GM19452 (cell line): ENCODE measurements at regions not wholly inside any gene's neighbourhood (a gene's known extent, or its start where the extent isn't known, plus 50 kb on each side); places are given as distances from the start of the nearest gene placed in this dataset.

Experiments used
- ATAC-seq: cut with Tn5 transposase; IDR thresholded peaks from one replicate; pipeline ENCODE4 v1.9.1; 2021; ENCODE audit not compliant: unreplicated experiment

DNA sequence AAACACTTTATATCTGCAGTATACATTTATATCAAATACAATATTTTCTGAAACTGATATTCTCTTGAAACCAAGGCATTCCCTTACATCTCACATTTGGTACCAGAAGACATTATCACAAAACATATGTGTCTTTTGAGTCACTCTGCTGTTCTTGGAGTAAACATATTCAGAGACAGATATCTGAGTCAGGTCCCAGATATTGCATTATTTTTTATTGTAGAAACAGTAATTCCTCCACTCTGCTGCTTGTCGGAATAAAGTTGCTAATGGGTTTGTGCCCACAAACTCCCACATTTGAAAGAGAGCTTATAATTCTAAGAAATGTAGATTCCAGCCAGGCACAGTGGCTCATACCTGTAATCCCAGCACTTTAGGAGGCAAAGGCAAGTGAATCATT, 261.1 kb upstream of the DAPK1 start:
- ATAC-seq: no peak

DNA sequence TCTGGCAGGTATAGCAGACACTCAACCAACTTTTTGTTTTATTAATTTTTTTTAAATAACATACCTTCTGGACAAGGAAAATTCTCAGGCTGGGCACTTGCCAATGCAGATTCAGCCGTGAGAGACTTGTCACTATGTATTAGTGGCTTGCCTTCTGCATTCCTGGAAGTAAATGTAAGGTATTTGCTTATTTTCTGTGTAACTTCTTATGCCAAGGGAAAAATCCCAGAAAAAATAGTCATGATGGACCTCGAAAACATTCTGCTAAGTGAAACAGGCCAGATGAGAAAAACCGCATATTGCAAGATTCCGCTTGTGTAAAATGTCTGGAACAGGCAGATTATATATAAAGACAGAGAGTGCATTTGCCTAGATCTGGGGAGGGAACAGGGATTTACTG, 260.3 kb upstream of the DAPK1 start:
- no peak for ATAC-seq

DNA sequence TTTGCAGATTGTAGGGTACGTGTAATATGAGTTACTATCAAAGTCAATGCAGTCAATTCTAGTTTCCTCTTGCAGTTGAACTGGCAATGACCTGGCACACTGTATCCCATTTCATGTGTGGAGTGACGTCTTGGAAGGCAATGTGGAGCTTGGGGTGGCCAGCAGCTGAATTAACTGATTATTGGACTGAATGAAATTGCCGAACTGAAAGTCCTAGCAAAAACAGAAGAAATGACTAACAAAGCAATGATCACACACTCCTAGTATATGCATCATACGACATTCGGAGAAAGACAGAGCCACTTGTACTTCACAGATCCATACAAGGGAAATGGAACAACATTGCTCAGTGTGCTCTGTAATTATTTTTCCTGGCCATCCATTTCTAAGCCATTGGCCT, 259.1 kb upstream of the DAPK1 start:
- ATAC-seq: no peak

DNA sequence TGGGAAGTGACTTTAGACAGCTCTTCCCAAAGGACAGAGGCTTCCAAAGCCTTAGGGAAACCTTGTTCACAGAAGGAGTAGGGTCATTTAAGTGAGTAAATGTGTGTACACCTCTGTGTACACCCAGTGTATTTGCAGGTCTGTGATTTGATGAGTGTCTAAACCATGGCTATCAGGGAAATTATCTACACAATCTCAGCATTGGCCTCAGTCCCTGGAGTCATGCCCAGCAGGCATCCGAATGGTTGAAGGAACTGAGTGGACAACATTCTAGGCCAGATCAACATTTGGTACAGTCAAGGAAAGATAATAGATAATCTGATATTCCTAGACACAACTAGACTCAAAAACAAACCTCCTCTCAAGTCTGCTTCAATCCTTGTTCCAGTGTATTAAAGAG, 258.4 kb upstream of the DAPK1 start:
- ATAC-seq: no peak

DNA sequence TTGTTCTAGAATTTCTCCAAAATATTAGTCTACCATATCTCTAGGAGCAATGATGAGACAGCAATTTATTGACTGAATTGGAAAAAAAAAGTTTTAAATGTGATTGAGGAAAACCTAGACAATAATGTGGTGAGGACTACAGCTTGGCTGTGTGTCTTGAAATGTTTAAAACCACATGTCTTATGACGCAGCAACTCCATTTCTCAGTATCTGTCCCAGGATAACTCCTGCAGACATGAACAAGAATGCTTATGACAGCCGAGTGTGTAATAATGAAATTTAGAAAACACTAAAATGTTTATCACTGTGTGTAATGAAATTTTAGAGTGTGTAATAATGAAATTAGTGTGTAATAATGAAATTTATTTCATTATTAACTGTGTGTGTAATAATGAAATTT, 254.1 kb upstream of the DAPK1 start:
- no peak for ATAC-seq

DNA sequence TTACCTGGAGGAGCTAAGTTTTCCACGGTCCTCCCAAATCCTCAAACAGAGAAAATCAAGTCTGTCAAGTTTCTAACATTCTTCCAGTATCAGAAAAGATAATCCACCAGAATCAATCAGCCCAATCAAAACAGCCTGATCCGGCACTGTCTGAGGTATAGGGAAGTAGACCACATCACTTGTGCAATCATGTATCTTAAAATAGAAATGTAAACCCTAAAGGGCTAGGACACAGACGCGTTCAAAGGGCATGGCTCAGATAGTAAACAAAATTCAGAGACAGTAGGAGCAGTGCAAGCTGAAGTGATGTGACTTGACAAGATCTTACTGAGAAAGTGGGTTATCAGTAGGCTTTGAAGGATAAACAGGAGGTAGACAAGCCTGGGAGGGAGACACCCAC, 252.4 kb upstream of the DAPK1 start:
- ATAC-seq: no peak

DNA sequence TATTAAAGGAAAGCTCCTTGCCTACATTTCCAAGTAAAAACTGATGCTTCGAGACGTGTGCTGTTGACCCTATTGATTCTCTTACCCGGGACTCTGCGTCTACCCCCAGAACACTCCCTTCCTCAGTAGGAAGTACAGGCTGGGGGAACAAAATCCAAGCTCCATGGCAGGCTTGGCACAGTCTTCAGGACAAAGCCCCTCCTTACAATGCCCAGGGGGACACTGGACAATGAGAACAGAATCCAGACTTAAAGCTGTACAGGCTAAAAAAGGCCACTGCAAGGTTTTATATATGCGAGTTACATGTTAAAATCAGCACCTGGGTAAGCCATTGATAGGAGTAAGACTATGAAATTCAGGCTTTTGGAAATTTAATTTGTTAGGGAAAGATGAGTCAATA, 250.6 kb upstream of the DAPK1 start:
- no peak for ATAC-seq

DNA sequence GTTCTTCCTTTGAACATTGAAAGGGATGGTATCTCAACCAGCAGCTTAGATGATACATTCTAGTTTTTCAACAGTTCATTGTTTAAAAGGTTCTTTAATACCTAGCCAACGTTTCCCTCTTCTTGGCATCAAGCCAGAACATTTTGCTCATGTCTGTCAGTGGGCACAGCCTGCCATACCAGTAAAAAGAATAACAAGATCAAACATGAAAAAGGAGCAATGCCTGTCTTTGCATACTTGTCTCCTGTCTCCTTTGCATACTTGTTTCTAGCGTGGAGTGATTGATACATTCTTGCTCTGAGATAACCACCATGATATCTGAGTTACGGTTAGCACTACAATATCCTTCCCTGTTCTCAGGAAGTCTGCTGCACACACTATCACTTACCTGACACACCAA, 248.6 kb upstream of the DAPK1 start:
- ATAC-seq: no peak

DNA sequence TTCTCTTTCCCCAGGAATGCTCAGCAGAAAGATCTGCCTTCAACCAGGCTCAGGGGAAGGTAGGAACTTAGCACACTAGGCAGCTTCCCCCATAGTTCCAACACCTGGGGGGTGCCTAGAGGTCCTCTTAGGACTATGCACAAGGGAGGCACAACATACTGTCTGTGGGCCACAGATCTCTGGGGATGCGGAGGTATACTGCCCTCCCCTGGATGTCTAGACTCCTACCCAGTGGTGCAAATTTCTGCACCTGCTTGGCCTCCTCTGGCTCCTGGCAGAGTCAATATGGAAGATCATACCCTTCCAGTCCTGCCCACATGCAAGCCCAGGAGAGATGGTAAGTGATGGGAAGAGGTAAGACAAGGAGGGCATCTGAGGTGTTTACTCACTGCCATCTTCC, 247.5 kb upstream of the DAPK1 start:
- ATAC-seq: no peak

DNA sequence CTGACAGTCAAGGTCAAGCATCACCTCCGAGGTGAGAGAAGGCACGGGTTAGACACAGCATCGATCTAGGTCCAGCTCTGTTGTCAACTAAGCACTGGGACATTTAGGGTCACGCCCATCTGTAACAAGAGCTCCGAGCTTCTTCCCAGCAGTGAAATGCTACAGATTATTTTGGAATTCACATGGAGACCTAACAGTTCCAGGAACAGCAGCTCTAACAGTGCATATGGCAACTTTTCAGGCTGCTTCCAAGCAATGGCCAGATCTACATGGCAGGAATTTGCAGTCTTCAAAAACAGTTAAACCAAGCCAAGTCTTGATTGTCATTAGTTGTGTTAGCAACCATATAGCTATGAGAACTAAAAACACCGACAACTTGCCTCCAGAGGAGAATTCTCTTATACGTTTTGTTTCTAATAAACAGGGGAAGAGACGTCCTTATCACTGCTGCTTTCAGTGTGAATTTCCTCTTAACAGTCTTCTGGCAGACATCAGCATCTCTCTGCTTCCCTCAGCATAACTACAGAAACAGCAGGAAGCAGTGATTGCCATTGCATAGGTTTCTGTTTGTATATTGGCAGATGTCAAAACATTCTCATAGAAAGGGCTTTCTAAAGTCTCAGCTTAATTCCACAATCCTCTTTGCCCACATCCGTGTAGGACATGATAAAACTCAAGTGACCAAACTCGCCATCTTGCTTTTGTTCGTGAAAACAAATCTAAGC, 242.1 kb upstream of the DAPK1 start:
- ATAC-seq: no peak

DNA sequence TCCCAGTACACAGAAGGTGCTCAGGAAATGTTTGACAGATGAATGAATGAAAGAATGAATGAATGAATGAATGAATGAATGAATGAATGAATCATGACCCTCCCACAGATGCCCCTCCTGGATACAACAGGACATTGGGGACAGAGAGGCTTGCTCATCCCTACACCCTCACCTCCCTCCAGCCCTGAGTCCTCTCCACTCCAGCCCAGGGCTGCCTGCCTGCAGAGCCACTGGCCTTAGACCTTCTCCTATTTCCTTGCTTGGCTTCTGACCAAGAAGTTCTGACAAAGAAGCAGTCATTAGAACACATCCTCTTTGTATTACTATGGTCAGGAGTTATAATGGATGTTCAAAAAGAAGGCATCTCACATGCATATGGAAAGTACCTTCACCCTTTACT, 240.7 kb upstream of the DAPK1 start:
- no peak for ATAC-seq

DNA sequence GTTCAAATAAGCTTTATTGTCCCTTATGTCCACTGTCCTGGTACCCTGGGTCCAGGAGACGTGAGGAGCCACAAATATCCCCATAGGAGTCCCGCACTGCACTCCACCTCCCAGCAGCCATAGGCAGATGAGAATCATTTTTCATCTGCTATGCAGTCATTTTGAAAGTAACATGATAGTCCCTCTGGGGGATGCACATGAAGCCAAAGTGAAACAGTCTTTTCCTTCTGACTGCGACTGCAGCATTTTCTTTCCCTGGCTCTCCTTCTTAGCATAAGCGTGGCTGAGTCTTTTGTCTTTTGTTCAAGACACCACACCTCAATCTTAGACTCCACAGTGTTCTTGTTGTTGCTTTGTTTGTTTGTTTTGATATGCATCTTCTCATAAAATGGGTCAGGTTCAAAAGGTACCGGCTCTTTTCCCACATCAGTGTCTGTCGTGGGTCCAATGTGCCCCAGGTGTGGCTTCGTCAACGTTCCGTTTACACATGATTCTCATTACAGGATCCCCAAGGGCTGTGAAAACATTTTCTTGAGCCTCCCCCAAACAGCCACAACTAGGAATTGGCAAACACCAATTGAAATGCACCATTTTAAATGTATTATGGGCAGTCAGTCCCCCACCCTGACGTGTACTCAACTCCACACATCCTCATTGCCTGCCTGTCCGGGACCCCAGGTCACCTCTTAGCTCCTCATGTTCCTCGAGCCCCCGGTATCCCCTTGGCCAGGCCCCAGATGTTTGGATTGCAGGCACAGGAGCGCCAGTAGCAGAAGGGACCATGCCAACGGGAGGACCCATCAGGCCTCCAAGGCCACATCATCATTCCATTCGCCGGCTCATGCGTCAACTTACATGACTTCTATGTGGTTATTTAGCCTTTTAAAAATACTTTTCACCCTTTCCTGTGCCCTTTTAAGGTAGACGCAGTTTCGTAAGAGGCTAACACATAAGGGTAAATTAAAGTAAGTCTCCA, 237.8 kb upstream of the DAPK1 start:
- ATAC-seq: no peak

DNA sequence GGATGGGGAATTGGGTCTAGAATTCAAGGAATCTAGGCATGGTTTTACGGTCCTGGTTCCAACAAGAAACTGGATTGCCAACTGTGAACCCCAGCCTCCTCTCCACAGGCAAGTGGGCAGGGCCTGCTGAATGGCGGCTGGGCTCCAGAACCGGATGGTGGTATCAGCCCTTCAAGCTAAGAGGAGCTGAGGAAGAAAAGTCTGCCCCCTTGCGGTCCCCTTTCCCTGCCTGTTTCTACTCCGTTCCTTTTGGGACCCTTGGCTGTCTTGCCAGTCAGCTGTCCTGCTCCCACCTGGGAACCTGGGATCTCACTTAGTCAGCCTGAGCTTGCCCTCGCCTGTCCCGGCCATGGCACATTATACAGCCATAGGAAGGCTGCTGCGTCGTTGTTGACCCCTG, 234.4 kb upstream of the DAPK1 start:
- no peak for ATAC-seq

DNA sequence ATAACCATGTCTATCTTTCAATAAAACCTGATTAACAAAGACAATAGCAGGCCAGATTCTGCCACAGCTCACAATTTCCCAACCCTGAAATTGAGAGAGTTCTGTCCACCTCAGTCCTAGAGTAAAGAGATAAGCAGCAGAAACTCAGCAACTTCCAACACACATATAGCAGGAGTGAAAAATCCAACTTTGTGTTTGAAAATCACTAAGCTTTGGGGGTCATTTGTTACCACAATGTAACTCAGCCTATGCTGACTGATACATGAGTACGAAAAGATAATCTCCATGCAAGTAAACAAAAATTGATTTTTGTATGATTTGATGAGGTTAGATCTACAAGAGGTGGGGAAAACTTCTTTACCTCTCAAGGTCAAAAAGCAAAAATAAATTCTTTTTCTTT, 231.0 kb upstream of the DAPK1 start:
- ATAC-seq: no peak

DNA sequence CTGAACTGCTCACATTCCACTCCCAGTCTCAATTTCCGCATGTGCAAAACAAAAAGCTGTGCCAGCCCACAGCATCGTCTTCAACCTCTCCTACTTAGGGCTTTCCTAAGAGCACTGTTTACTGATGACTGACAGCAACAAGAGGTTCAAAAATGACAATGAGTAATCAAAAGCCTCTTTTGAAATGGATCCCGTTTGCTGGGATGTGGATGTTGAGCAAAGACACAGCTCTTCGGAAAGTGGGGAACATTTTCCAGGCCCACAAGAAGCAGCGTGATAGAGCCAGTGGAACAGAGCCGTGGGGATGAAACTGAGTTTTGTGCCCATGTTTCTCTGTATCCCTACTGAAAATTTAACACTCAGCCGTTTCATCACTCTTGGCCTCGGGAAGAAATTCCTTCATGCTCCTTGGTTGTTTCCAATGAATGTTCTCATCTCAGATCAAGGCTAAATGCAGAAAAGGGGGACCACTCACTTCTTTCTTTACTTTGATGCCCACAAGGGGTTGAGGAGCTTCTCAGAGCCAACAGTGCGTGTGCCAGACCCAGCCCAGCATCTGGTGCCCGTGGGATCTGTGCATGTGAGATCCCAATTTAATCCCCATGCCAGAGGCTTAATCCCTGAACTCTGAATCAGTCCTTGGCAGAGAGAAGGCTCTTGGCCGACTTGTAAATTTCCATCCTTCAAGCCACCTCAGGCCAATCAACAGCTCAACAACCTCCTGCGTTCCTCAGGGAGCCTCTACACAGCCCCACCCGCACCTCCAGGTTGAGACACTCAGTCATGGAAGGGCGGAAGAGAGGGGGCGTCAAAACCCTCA, 230.2 kb upstream of the DAPK1 start:
- no peak for ATAC-seq

DNA sequence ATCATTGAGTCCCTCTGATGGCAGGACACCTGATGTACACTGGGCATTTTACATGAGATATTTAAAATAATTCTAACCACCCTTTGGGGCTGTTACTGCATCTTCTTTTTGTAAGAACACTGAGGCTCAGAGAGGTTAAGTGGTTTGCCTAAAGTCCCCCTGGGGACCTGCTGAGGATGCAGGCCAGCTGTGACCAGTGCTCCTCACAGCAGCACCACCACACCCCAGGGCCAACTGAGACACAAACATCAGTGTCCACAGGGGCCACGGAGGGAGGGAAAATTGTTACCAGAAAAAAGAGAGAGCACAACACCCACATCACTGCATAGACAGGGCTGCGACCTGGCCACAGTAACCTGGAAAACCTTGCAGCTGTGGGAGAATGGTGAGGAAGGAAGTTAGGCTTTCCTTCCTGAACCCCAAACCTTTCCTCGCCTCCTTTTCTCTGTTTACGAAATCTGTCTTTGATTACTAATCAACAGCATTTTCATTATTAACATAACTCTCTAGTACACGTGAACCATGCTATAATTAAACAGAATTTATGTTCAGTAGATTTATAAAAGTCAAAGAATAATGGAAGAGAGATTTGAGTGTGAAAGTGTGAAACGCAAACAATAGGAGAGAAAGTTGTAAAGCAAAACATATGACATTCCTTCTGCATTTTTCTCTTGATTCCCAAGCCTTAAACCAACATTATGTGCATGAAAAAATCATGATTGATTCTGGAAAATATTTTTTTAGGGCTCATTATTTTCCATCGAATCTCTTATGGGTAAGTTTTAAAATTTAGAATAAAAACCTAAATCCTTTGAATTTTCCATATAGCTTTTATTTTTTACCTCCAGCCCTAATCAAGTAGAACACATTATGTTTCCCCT, 228.1 kb upstream of the DAPK1 start:
- ATAC-seq: no peak

DNA sequence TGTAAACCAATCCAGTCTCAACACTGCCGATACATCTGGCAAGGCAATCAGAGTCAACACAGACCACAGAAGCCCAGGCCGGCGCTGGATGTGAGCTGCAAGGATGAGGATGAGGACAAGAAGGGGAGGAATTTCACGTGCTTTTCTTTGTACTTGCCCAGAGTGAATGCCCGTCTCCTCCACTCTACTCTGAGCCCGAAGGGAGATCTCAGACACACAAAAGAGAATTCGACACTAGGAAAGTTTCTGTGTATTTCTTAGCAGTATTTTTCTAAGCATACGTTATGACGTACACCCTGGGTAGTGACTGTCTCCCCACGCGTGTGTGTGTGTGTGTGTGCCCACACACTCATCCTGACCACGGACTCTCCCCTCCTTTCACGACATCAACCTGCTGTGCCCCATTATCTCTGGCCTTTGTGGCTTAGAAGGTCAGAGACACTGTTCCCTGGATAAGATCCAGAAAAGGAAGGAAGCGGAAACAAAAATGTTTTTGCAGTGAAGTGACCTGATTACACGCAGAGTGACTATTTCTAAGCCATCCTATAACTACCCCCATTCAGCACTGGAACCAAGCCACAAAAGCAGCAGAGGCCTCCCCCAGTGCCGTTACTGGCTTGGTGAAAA, 227.3 kb upstream of the DAPK1 start:
- no peak for ATAC-seq

DNA sequence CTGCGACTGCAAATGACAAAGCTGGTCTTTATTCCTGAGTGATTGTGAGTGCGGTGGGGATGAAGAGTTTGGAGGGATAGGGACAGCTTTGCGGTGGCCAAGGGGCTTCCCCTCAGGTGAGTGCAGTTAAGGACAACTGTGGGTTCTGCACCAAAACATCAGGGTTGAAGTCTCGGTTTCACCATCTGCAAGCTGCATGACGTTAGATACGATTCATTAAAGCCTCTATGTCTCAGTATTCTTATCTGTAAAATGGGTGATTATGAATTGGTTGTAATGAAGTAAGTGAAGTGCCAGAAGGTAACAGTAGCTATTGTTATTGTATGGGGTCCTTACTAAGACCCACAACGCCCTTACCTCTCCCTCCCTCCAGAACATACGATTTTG, 226.8 kb upstream of the DAPK1 start:
- ATAC-seq: no peak

DNA sequence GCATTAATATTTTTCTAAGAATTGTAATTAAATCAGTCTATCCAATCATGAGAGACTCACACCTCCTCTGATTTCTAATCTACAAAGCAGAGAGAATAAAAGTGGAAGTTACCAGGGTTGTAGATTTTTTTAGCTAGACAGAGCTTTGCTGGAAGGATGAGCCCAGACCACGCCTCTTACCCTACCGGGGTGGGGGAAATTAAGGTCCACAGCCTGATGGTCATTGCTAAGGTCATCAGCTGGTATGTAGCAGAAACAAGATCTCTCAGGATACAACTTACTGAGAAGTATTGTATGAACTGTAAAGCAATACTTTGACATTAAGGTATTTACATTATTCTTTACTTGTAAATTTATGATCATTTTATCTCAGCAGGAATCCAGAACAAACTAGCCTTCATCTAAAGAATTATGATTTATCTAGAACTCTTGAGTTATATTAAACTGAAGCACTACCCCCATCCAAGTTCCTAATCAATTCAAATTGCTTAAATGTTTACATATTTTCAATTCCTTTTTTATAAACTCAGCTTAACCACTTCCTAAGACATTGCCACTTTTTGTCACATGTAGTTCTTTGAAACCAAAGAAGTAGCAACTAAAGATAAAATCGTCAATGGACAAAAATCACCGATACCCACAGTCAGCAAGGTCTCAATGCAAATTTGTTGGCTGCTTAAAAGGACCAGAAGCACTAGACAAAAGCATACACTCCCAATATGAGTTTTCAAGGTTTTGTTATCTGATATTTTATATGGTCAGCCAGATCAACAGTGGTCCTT, 225.8 kb upstream of the DAPK1 start:
- ATAC-seq: peak; percentile 53
